Frontal cortex (tissue), 3 donors: ENCODE measurements at regions not wholly inside any gene's neighbourhood (a gene's known extent, or its start where the extent isn't known, plus 50 kb on each side); places are given as distances from the start of the nearest gene placed in this dataset.

ENCODE experiments used
- DNase-seq, 2 donors: peaks; one replicate each; pipeline ENCODE4 v3.0.0; 2012; ENCODE audit warnings: low spot score in 2 of 2
- FAIRE-seq: peaks from 2 replicates; lab custom pipeline; 2012; peaks lifted over from hg19 to GRCh38; lab: Jason Lieb, UNC
- donor health status: control.
- donor health status: control.
- donor health status: control.

- DNase-seq = no peak
- no peak for FAIRE-seq
Observed at GRCh38 chr14:41418851-41419250, 187.8 kb upstream of the LRFN5 start.

DNA sequence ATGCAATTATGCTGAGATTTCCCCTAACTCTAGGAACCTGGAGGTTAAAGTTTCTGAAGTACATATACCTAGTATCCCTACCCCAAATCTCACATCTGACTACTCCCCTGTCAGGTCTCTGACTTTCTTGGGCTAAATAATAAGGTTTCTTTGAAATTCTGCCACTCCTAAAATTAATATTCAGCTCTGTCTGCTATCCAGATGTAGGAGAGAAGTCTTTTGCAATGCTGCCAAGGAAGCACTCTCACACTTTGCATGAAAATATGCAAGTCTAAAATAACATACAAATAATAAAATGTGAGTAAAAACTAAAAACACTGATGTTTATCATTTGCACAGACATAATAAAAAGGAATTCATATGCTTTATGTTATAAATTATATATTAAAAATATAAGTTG is 196.9 kb upstream of the LRFN5 start:
- DNase-seq (no peak), FAIRE-seq (no peak)

- DNase-seq (no peak), FAIRE-seq (no peak)
Observed at GRCh38 chr14:41404126-41404525, 202.6 kb upstream of the LRFN5 start.

DNA sequence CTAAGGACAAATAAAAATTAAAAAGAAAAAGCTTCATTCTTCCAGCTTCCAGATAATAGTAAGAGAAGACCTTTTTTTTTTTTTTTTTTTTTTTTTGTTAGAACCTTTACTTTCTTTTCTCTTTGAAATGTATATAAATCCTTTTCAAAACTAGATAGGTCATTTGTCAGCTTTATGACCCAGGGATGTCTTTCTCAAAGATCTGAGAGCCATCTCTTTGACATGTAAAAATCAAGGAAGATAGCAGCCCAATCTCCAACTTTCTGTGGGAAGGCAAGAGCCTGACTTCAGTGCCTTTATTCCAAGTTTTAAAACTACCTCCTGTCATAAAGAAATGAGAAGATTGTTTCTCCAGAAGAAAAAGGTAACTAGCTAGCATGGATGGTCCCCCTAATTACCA is 203.3 kb upstream of the LRFN5 start:
- no peak for DNase-seq
- FAIRE-seq = no peak

DNA sequence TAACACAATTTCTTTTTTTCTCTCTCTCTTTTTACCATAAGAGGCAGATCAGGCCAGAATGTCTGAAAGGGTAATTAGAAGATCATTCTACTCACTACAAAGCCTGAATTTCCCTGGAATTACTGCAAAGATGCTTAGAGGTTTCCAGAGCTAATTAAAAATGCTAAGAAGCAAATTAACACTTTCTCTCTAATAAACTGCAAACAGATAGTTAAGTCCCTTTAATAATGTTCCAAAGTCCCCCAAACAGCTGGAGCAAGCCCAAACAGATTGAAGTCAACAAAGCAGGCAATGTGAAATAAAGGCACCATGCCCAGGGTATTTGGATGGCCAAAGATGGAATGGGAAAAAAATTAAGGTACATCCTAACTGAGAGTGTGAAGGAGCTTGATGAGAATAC is 208.8 kb upstream of the LRFN5 start:
- DNase-seq (no peak), FAIRE-seq (no peak)

- DNase-seq (no peak), FAIRE-seq (no peak)
Observed at GRCh38 chr14:41393512-41393911, 213.2 kb upstream of the LRFN5 start.

DNA sequence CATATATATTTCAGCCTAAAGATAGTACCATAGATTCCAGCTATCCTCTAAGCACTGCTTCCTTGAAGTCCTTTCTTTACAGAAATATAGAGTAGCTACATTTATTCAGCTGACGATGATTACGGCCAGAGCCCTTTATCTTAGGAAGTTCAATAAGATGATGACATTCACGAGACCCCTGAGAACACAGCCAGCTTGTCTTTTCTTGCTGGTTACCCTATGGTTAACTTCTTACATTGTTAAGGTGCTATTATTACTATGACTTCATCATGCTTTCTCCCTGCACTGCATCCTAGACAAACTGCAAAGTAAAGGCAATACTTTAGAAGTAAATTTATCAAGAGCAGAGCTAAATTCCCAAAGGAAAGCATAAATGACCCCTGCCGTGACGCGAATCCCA is 214.4 kb upstream of the LRFN5 start:
- DNase-seq (no peak), FAIRE-seq (no peak)

DNA sequence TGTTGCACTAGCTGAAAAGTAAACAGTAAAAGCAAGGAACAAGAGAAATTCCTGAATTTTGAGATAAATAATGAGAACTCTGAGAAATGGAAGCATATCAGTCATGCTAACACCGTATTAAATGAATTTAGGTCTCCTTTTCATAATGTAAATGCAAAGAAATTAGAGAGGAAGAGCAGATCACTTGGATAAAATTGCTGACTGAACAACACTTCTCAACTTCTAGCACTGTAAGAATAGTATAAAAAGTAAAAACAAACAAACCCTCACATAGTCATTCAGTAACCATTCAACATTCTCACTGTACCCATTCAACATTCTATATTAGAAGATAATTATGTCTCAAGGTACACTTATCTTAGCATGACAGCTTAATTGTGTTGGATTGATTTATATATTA is 217.3 kb upstream of the LRFN5 start:
- DNase-seq (no peak), FAIRE-seq (no peak)

DNA sequence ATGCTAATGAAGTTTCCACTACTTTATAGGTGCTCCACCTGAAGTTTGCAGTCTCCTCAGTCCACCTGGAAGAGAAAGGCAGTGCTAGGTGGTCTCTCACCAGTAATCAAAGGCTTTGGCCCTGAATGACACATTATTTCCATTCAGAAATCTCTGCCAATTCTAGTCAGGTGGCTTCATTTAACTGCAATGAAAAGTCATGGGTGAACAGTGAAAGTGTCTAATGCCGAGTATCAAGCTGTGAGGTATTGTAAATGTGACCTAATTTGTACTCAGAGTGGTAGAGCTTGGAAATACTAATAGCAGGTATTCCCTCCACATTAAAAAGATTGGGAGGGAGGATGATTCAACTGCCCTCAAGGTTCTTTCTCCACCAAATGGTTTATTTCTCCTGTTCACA is 220.9 kb upstream of the LRFN5 start:
- FAIRE-seq = no peak
- no peak for DNase-seq

DNA sequence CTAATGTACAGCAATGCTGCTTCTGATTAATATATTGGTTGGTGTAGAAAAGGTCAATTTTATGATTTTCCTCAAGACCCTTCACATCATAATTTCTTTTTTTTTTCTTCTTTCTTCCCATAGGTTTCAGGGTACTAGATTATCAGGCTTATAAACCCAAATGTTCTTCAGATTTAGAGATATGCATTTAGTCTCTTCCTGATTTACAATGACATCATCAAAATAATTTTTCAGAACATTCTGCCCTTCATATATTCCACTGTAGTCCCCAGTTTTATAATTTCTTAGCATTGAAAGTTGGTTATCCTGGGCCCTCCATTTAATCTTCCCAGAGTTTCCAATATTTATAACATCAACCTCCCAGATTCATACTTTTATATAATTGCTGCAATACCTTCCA is 226.7 kb upstream of the LRFN5 start:
- no peak for DNase-seq
- FAIRE-seq = no peak

- DNase-seq (no peak), FAIRE-seq (no peak)
Observed at GRCh38 chr14:41378526-41378925, 228.2 kb upstream of the LRFN5 start.

DNA sequence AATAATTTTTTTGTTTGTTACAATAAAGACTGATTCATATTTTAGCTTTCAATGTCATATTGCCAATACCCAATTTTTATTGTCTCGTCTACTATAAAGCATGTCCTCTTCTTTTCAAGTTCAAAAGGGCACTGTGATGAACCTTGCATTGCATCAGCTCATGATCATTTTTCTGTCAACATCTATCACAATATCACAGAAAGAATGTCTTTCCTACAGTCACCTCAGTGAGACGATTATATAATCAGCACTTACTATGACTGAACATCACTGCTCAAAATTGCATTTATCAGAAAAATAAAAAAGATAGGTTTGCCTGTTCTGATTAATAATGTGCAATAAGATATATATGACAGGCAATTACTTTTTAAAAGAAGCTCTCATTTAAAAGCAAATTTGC is 228.7 kb upstream of the LRFN5 start:
- FAIRE-seq (no peak), DNase-seq (no peak)

- no peak for FAIRE-seq
- no peak for DNase-seq
Observed at GRCh38 chr14:41374092-41374491, 232.6 kb upstream of the LRFN5 start.

DNA sequence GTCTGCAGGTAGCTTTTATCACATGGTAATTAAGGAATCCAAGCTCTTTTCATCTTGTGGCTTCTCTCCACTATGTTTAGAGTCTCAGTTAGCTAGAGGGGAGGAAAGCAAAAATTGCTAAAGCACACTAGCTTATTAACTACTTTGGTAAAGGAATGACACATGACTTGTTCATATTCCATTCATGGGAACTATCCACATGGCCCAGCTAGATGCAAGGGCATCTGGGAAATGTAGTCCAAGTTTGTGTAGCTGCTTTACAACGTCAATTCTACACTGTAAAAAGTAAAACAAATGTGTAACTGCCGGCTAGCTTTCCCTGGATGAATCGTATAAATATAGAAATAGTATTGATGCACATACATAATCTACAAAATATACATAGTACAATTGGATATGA is 244.5 kb upstream of the LRFN5 start:
- FAIRE-seq (no peak), DNase-seq (no peak)

GRCh38 chr14:41360126-41360525 is 246.6 kb upstream of the LRFN5 start:
- no peak for DNase-seq
- no peak for FAIRE-seq

DNA sequence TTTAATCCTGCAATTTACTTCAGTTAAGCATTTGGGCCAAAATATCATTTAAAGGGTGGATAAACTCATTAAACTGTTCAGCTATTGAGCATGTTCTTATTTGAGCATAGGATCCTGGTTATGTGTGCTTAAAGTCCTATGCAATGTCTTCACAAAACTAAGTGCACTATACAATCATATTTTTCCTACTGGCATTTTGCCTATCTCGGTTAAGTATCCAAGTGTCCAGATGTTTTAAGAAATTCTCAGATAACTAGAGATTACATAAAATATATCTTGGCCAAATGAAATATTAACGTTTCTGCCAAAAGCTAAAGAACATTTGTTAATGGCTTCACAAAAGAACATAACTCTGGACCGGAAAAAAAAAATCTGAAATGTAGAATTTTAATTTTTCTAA is 250.8 kb upstream of the LRFN5 start:
- DNase-seq (no peak), FAIRE-seq (peak; percentile 52)

- FAIRE-seq = no peak
Observed at GRCh38 chr14:41350476-41350875, 256.2 kb upstream of the LRFN5 start.

DNA sequence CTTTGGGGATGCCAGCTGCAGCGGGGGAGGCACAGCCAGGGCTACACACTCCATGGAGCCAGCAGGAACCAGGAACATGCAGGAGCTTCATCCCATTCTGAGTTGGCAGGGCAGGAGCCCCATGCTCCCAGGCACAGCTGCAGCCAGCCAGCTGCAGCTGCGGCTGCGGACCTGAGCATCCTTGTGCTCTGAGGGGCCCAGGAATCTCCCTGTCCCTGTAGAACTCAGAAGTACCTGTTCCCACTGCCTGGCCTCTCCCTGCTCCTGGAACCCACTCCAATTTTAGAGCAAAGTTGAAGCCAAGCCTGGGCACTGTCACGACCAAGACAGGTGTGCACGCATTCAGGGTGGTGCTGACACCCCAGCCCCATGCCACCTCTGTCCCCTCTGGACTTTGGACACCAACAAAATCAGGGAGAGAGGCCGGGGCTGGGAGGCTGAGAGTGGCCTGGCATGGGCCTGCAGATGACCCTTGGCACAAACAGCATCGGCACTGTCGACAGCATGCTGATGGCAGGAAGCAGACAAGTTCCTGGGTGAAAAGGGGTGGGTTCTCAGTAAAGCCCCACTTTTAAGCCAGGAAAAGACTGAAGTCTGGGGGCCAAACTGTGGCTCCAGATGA is 257.3 kb upstream of the LRFN5 start:
- DNase-seq (no peak), FAIRE-seq (no peak)

More at GRCh38 chr14:41350476-41350875, 256.2 kb upstream of the LRFN5 start:
- no peak for DNase-seq

GRCh38 chr14:41343857-41344256 is 262.8 kb upstream of the LRFN5 start:
- FAIRE-seq (no peak), DNase-seq (no peak)

- no peak for DNase-seq
- FAIRE-seq = no peak
Observed at GRCh38 chr14:41313196-41313595, 293.5 kb upstream of the LRFN5 start.

GRCh38 chr14:41303506-41303905 is 303.2 kb upstream of the LRFN5 start:
- no peak for DNase-seq
- FAIRE-seq = no peak

DNA sequence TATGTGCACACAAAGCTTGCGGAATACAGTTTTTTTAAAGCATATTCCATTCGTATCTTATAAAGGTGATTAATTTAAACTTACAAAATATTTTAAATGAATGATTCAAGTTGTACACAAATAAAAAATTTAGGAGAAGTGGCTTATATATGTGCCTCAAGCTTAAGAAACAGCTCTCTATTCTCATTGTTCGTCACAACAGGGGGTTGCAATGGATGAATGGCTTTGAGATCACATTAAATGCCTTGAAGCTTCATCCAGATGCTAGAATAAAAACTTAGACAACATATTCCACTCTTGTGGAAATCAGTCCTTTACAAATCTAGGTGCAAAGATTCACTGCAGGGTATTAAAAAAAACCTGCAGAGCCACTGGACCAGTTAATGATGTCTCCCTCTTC is 303.9 kb upstream of the LRFN5 start:
- no peak for DNase-seq
- no peak for FAIRE-seq

DNA sequence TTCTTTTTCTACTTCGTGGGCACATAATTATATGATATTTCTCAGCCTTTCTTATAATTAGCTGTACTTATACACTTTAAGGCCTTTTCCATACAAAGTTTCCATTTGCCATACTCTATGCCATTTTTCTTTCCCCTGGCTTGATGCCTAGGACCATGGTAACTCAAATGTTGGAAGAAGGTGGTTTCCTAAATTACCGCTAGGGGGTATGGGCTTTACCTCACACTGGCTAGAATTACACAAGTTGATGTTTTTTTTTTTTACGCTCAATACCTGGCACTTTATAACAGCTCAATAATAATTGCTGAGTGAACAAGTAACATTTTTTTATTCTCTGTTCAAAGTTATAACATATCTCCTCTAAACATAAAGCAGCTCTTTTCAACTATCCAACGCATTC is 306.8 kb upstream of the LRFN5 start:
- DNase-seq (no peak), FAIRE-seq (no peak)
